HepG2 (cell line): ENCODE measurements at regions not wholly inside any gene's neighbourhood (a gene's known extent, or its start where the extent isn't known, plus 50 kb on each side); places are given as distances from the start of the nearest gene placed in this dataset.

ENCODE experiments used
- ATAC-seq: fragments of 200-7000 bp; cut with Tn5 transposase; 3 replicates; pipeline ENCODE4 v1.9.1; 2020; ENCODE audit warnings: mild to moderate bottlenecking, moderate library complexity
- BruUV-seq: library from RNA; stranded (reverse); fragments of 400-500 nt; replicated peaks from 2 replicates; lab custom pipeline; 2021; lab: Mats Ljungman, UMichigan
- CTCF ChIA-PET: fragments of 300-600 bp; formaldehyde crosslinking; extraction: SDS; loops from one replicate; lab custom pipeline; 2021; ENCODE audit warnings: low total read pairs, inconsistent platforms, low intra/inter-chr PET ratio; lab: Yijun Ruan, JAX
- POLR2A ChIA-PET: fragments of 350-600 bp; sonication (Branson Sonifier 250); formaldehyde crosslinking; loops from one replicate; lab custom pipeline; 2020; ENCODE audit warnings: antibody characterized with exemption, inconsistent platforms; lab: Yijun Ruan, JAX
- DNase-seq: peaks from one replicate; pipeline ENCODE4 v3.0.0-alpha.2; 2015; ENCODE audit warnings: low spot score
- FAIRE-seq: peaks from 3 replicates; lab custom pipeline; 2011; peaks lifted over from hg19 to GRCh38; lab: Jason Lieb, UNC
- H2AFZ ChIP-seq: one replicate; pipeline ENCODE4 v1.6.1; 2011; ENCODE audit warnings: low read length, inconsistent platforms
- H3K27ac ChIP-seq: fragments of 300-600 bp; 3 replicates; pipeline ENCODE4 v1.8.0; 2011; ENCODE audit warnings: mixed run types, mild to moderate bottlenecking, mixed read lengths, low read length, inconsistent platforms; ENCODE audit not compliant: insufficient read depth; ENCODE audit errors: extremely low read length
- H3K27me3 ChIP-seq, 2 experiments: fragments of 200-600 bp in 1 of 2; 2 replicates in 1 of 2; 3 replicates in 1 of 2; pipeline versions ENCODE4 v1.6.0 to v1.8.0; 2011; ENCODE audit warnings: low read length in 2 of 2, mild to moderate bottlenecking in 2 of 2, moderate library complexity in 2 of 2, inconsistent platforms in 1 of 2; ENCODE audit not compliant: insufficient read depth in 2 of 2, control insufficient read depth in 1 of 2
- H3K36me3 ChIP-seq, 2 experiments: fragments of 200-600 bp in 1 of 2; replicated peaks in 1 of 2; 2 replicates in 1 of 2; 3 replicates in 1 of 2; pipeline versions ENCODE4 v1.5.1 to v1.8.0; 2011; ENCODE audit warnings: low read length in 2 of 2, inconsistent platforms in 1 of 2; ENCODE audit not compliant: insufficient read depth in 2 of 2, control insufficient read depth in 1 of 2
- H3K4me1 ChIP-seq: 2 replicates; pipeline ENCODE4 v1.5.1; 2012; ENCODE audit warnings: low read length, inconsistent platforms; ENCODE audit not compliant: insufficient read depth
- H3K4me2 ChIP-seq: 2 replicates; pipeline ENCODE4 v1.6.0; 2011; ENCODE audit warnings: low read depth, low read length, inconsistent platforms
- H3K4me3 ChIP-seq, 3 experiments: fragments of 200-600 bp in 1 of 3; sonication (generic), shearing (Covaris generic) in 1 of 3; replicated peaks in 1 of 3; 2 replicates each; pipeline ENCODE4 v1.5.1; 2011 to 2016; ENCODE audit warnings: low read length in 3 of 3, inconsistent platforms in 2 of 3, low read depth in 2 of 3, mild to moderate bottlenecking in 2 of 3, control low read depth in 1 of 3, mixed read lengths in 1 of 3; ENCODE audit not compliant: insufficient read depth in 1 of 3
- H3K79me2 ChIP-seq: one replicate; pipeline ENCODE4 v1.6.1; 2011; ENCODE audit warnings: low read length, inconsistent platforms; ENCODE audit not compliant: insufficient read depth
- H3K9ac ChIP-seq: 2 replicates; pipeline ENCODE4 v1.6.0; 2011; ENCODE audit warnings: mild to moderate bottlenecking, low read depth, low read length, inconsistent platforms; ENCODE audit not compliant: insufficient read depth
- H3K9me3 ChIP-seq: 2 replicates; pipeline ENCODE4 v1.5.1; 2012; ENCODE audit warnings: mild to moderate bottlenecking, low read length
- H4K20me1 ChIP-seq: 2 replicates; pipeline ENCODE4 v1.6.0; 2011; ENCODE audit warnings: inconsistent platforms, mild to moderate bottlenecking, low read length, moderate library complexity; ENCODE audit not compliant: insufficient read depth
- AHDC1 ChIP-seq: sonication (generic); formaldehyde crosslinking; IDR thresholded peaks from 2 replicates; pipeline ENCODE4 v1.5.1; 2020; ENCODE audit warnings: mild to moderate bottlenecking, missing genetic modification reagents, borderline replicate concordance
- PBX3 ChIP-seq: sonication (generic); formaldehyde crosslinking; IDR thresholded peaks from 2 replicates; pipeline ENCODE4 v1.8.1; 2023; ENCODE audit warnings: missing genetic modification reagents, inconsistent platforms, borderline replicate concordance
- ZNF17 ChIP-seq: sonication (generic); formaldehyde crosslinking; IDR thresholded peaks from 2 replicates; pipeline ENCODE4 v1.5.0; 2020; ENCODE audit warnings: mild to moderate bottlenecking, missing genetic modification reagents
- ZNF337 ChIP-seq: sonication (generic); formaldehyde crosslinking; IDR thresholded peaks from 2 replicates; pipeline ENCODE4 v1.5.1; 2020; ENCODE audit warnings: missing genetic modification reagents, low read depth, mild to moderate bottlenecking, borderline replicate concordance
- WGBS: methylation state at CpG from one replicate; pipeline ENCODE4 v1.1.6; 2017; ENCODE audit warnings: low lambda C conversion rate; 5-methylcytosine and 5-hydroxymethylcytosine counted together
- in situ Hi-C: cut with HindIII; loops from 2 replicates; pipeline ENCODE4 v1.10.0; 2017; ENCODE audit warnings: low pct_unique_long_range_greater_than_20kb; ENCODE audit not compliant: extremely low pct_ligation_motif_present
- intact Hi-C: fragments of 100-400 bp; cut with micrococcal nuclease; formaldehyde crosslinking; loops from one replicate; pipeline ENCODE4 v1.10.0; 2022; ENCODE audit not compliant: unreplicated experiment

GRCh38 chr5:98106116-98107031 is 667.1 kb upstream of the RGMB start:
- WGBS = 4% methylated on average over 4 of the region's 4 CpGs
- Histone ChIP-seq H2AFZ (no peak overlapping the region), H4K20me1 (no peaks in the 10 kb centered on the region), H3K27ac (no peak overlapping the region), H3K9me3 (no peaks in the 10 kb centered on the region), H3K9ac (no peak overlapping the region), H3K4me1 (no peaks in the 10 kb centered on the region), H3K79me2 (no peaks in the 10 kb centered on the region), H3K4me2 (no peak overlapping the region), H3K36me3 (no peaks in the 10 kb centered on the region), H3K27me3 (no peaks in the 10 kb centered on the region), H3K4me3 (no peak overlapping the region)
- TF ChIP-seq AHDC1 (no peak), ZNF17 (no peak), PBX3 (CRISPR knock-in tag) (no peak), ZNF337 (no peak)
- ATAC-seq (no peak), DNase-seq (no peak), FAIRE-seq (no peak)
- BruUV-seq = no TSS peak
- ChIA-PET POLR2A (no interaction called here), CTCF (no interaction called here)
- intact Hi-C loops (no loop called here), in situ Hi-C loops (no loop called here)
